ENCODE measurements at regions not wholly inside any gene's neighbourhood (a gene's known extent, or its start where the extent isn't known, plus 50 kb on each side); places are given as distances from the start of the nearest gene placed in this dataset.

GRCh38 chr10:14468023-14468441 is 137.3 kb upstream of the FRMD4A start:
- Mint-ChIP-seq H3K27ac (no peak overlapping the region), H3K9me3 (no peaks in the 10 kb centered on the region), H3K27me3 (ENCODE audit: low read depth) (peaks cover 6% of the 10 kb centered on the region), H3K36me3 (ENCODE audit: low read depth) (no peaks in the 10 kb centered on the region), H3K4me1 (ENCODE audit: low read depth) (no peaks in the 10 kb centered on the region), H3K4me3 (no peak overlapping the region)
- CTCF ChIA-PET: no interaction called here
- DNase-seq: no peak
- intact Hi-C loops (cut with micrococcal nuclease): no loop called here

GRCh38 chr10:14466257-14466656 is 135.5 kb upstream of the FRMD4A start:
- Mint-ChIP-seq H3K27me3 (ENCODE audit: low read depth) (no peaks in the 10 kb centered on the region), H3K4me1 (ENCODE audit: low read depth) (no peaks in the 10 kb centered on the region), H3K4me3 (no peak overlapping the region), H3K27ac (no peak overlapping the region), H3K9me3 (no peaks in the 10 kb centered on the region), H3K36me3 (ENCODE audit: low read depth) (no peaks in the 10 kb centered on the region)
- no peak for DNase-seq
- CTCF ChIA-PET: no interaction called here
- intact Hi-C loops (cut with micrococcal nuclease): no loop called here

DNA sequence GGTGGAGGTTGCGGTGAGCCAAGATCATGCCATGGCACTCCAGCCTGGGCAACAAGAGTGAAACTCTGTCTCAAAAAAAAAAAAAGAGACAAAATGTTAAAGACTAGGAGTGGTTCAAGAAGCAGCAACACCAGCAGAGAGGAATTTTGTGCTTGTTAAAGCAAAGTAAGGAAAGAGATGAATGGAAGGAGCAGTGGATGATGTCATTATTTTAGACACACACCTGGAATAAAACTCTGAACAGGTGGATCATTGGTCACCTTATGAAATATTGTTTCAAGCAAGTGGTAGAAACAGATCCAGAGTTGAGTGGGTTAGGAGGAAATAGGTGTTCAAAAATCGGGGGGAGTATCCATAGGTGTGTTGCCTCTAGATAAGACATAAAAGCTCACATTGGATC is 129.7 kb upstream of the FRMD4A start:
- Mint-ChIP-seq H3K27ac (no peak overlapping the region), H3K36me3 (ENCODE audit: low read depth) (no peaks in the 10 kb centered on the region), H3K4me1 (ENCODE audit: low read depth) (no peaks in the 10 kb centered on the region), H3K27me3 (ENCODE audit: low read depth) (no peaks in the 10 kb centered on the region), H3K9me3 (peaks cover 8% of the 10 kb centered on the region), H3K4me3 (no peak overlapping the region)
- CTCF ChIA-PET: no interaction called here
- DNase-seq: no peak
- intact Hi-C loops (cut with micrococcal nuclease): no loop called here

- no peaks in the 10 kb centered on the region for H3K36me3 Mint-ChIP-seq (ENCODE audit: low read depth)
- H3K27ac Mint-ChIP-seq: no peak overlapping the region
- no peak for DNase-seq
- H3K4me1 Mint-ChIP-seq (ENCODE audit: low read depth): no peaks in the 10 kb centered on the region
- H3K27me3 Mint-ChIP-seq (ENCODE audit: low read depth): no peaks in the 10 kb centered on the region
- H3K4me3 Mint-ChIP-seq: no peak overlapping the region
- intact Hi-C loops (cut with micrococcal nuclease): no loop called here
- H3K9me3 Mint-ChIP-seq: peaks cover 8% of the 10 kb centered on the region
- CTCF ChIA-PET: no interaction called here
These were observed 128.9 kb upstream of the FRMD4A start for GRCh38 chr10:14459665-14460064.

DNA sequence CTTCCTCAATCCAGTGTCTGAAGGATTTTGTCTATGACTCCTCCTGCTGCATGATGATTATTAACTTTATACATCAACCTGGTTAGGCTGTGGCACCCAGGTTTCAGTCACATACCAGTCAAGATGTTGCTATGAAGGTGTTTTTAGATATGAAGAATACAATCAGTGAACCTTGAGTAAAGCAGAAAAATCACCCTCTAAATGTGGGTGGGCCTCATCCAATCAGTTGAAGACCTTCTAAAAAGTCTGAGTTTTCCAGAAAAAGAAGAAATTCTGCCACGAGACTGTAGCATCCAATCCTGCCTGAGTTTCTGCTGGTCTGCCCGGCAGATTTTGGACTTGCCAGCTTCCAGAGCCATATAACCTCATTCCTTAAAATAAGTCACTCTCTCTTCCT is 126.1 kb upstream of the FRMD4A start:
- CTCF ChIA-PET: interaction anchor here (0.6 kb wide), 1 partner anchor 650 kb away, joined by 3 read pairs; no protein-coding TSS in a partner anchor
- Mint-ChIP-seq H3K27ac (no peak overlapping the region), H3K36me3 (ENCODE audit: low read depth) (no peaks in the 10 kb centered on the region), H3K27me3 (ENCODE audit: low read depth) (no peaks in the 10 kb centered on the region), H3K4me1 (ENCODE audit: low read depth) (no peaks in the 10 kb centered on the region), H3K4me3 (no peak overlapping the region), H3K9me3 (peaks cover 8% of the 10 kb centered on the region)
- intact Hi-C loops (cut with micrococcal nuclease): no loop called here
- DNase-seq: no peak

DNA sequence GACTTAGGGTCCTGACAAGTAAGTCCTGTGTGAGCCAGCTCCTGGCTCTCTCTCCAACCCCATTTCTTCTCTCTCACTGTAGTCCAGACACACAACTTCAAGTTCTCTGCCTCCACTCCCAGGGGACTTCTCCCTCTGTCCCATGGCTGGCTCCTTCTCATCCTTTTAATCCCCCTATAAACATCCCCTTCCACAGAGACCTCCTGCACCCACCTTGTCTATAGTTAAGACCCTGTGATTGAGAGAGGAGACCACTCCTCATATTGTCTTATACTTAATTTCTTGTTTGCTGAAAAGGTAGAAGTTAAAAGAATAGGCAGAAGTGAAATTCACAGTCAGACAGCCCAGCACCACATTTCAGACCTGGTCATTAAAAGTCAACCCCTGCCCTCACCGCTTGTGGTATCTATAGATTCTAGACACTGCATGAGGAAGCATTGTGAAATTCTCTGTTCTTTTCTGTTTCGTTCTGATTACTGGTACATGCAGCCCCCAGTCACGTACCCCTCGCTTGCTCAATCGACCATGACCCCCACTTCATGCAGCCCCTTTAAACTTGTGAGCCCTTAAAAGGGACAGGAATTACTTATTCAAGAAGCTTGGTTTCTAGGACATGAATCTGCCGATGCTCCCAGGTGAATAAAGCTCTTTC is 125.6 kb upstream of the FRMD4A start:
- CTCF ChIA-PET: no interaction called here
- H3K4me1 Mint-ChIP-seq (ENCODE audit: low read depth): no peaks in the 10 kb centered on the region
- peaks cover 8% of the 10 kb centered on the region for H3K9me3 Mint-ChIP-seq
- no peaks in the 10 kb centered on the region for H3K27me3 Mint-ChIP-seq (ENCODE audit: low read depth)
- DNase-seq: no peak
- no peak overlapping the region for H3K27ac Mint-ChIP-seq
- no peaks in the 10 kb centered on the region for H3K36me3 Mint-ChIP-seq (ENCODE audit: low read depth)
- intact Hi-C loops (cut with micrococcal nuclease): no loop called here
- no peak overlapping the region for H3K4me3 Mint-ChIP-seq

DNA sequence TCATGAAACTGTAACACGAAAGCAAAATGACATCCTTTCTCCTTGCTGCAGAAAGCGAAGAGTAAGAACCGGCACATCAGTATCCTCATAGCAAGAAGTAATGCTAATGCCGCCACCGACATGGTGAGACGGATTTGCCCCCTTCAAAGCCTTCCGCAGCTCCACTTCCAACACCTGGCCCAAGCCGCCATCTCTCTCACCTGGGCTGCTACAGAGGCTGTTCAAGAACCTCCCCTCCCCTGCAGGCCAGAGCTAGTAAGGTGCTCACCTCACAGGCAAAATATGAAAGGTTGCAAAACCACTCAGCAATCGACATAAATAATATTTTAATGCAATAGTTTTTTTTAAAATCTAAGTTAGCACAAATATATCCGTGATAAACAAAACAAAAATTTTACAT is 123.9 kb upstream of the FRMD4A start:
- no peaks in the 10 kb centered on the region for H3K36me3 Mint-ChIP-seq (ENCODE audit: low read depth)
- intact Hi-C loops (cut with micrococcal nuclease): no loop called here
- CTCF ChIA-PET: no interaction called here

GRCh38 chr10:14454206-14454605 is 123.5 kb upstream of the FRMD4A start:
- CTCF ChIA-PET: no interaction called here
- no peaks in the 10 kb centered on the region for H3K27me3 Mint-ChIP-seq (ENCODE audit: low read depth)
- H3K4me3 Mint-ChIP-seq: no peak overlapping the region
- DNase-seq: no peak
- H3K36me3 Mint-ChIP-seq (ENCODE audit: low read depth): no peaks in the 10 kb centered on the region
- H3K9me3 Mint-ChIP-seq: peaks cover 8% of the 10 kb centered on the region
- no peak overlapping the region for H3K27ac Mint-ChIP-seq
- no peaks in the 10 kb centered on the region for H3K4me1 Mint-ChIP-seq (ENCODE audit: low read depth)
- intact Hi-C loops (cut with micrococcal nuclease): no loop called here

More for the DNA sequence above, 123.9 kb upstream of the FRMD4A start:
- no peak overlapping the region for H3K27ac Mint-ChIP-seq
- H3K4me3 Mint-ChIP-seq: no peak overlapping the region
- no peak for DNase-seq
- H3K9me3 Mint-ChIP-seq: peaks cover 8% of the 10 kb centered on the region
- no peaks in the 10 kb centered on the region for H3K27me3 Mint-ChIP-seq (ENCODE audit: low read depth)
- no peaks in the 10 kb centered on the region for H3K4me1 Mint-ChIP-seq (ENCODE audit: low read depth)

DNA sequence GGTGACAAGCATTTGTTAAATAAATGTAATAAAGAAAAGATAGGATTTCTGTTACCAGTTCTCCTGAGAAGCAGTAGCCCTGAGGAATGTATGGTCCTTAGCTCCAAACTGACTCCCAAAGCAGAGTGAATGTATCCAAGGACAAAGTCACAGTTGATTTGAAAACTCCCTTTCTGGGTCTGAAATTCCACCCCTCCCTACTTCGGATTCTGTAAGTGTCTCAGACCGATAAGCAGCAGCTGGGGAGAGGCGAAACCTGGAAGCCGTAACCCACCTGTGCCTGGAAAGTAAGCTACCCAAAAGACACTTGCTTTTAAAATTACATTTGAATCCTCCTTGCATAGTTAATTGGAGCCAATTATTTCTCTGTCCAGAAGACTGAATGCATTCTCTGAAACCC is 122.9 kb upstream of the FRMD4A start:
- Mint-ChIP-seq H3K9me3 (peaks cover 8% of the 10 kb centered on the region), H3K27me3 (ENCODE audit: low read depth) (no peaks in the 10 kb centered on the region), H3K4me1 (ENCODE audit: low read depth) (no peaks in the 10 kb centered on the region), H3K4me3 (no peak overlapping the region), H3K27ac (no peak overlapping the region), H3K36me3 (ENCODE audit: low read depth) (no peaks in the 10 kb centered on the region)
- no peak for DNase-seq
- intact Hi-C loops (cut with micrococcal nuclease): no loop called here
- CTCF ChIA-PET: no interaction called here

- H3K27ac Mint-ChIP-seq: no peak overlapping the region
- no peaks in the 10 kb centered on the region for H3K27me3 Mint-ChIP-seq (ENCODE audit: low read depth)
- H3K9me3 Mint-ChIP-seq: no peaks in the 10 kb centered on the region
- no peaks in the 10 kb centered on the region for H3K36me3 Mint-ChIP-seq (ENCODE audit: low read depth)
- no peaks in the 10 kb centered on the region for H3K4me1 Mint-ChIP-seq (ENCODE audit: low read depth)
- intact Hi-C loops (cut with micrococcal nuclease): no loop called here
- DNase-seq: no peak
- CTCF ChIA-PET: interaction anchor here (0.6 to 0.7 kb wide), 2 partner anchors 18 to 108 kb away, joined by 3 read pairs; no protein-coding TSS in a partner anchor
- no peak overlapping the region for H3K4me3 Mint-ChIP-seq
These were observed 120.6 kb upstream of the FRMD4A start for GRCh38 chr10:14451341-14451740.

DNA sequence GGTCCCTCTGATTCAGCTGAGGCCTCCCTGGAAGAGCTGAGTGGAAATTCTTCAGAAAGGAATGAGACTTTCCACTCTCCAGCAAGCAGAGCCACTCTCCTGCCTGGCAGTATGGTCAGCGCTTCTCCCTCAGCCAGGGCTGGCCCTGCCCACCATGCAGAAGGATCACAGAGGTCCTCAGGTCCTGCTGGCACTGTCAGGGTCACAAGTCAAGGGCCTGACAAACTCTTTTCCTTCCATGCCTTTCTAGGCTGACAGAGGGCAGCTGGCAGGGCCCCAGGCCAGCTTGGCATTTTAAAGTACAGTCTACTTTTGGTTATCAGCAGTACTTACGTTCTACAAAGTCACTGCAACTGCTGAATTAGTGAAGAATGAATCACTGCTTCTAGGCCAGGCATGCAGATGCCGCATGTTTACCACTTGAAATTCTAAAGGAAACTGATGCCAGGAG is 119.3 kb upstream of the FRMD4A start:
- H3K9me3 Mint-ChIP-seq: no peaks in the 10 kb centered on the region
- H3K27ac Mint-ChIP-seq: no peak overlapping the region
- no peak overlapping the region for H3K4me3 Mint-ChIP-seq
- CTCF ChIA-PET: no interaction called here
- no peaks in the 10 kb centered on the region for H3K36me3 Mint-ChIP-seq (ENCODE audit: low read depth)
- no peaks in the 10 kb centered on the region for H3K4me1 Mint-ChIP-seq (ENCODE audit: low read depth)
- peaks cover 2% of the 10 kb centered on the region for H3K27me3 Mint-ChIP-seq (ENCODE audit: low read depth)
- no peak for DNase-seq
- intact Hi-C loops (cut with micrococcal nuclease): no loop called here

- H3K27ac Mint-ChIP-seq: no peak overlapping the region
- H3K9me3 Mint-ChIP-seq: no peaks in the 10 kb centered on the region
- no peaks in the 10 kb centered on the region for H3K4me1 Mint-ChIP-seq (ENCODE audit: low read depth)
- peaks cover 2% of the 10 kb centered on the region for H3K27me3 Mint-ChIP-seq (ENCODE audit: low read depth)
- intact Hi-C loops (cut with micrococcal nuclease): no loop called here
- no peak overlapping the region for H3K4me3 Mint-ChIP-seq
- CTCF ChIA-PET: no interaction called here
- no peaks in the 10 kb centered on the region for H3K36me3 Mint-ChIP-seq (ENCODE audit: low read depth)
- DNase-seq: no peak
These were observed 118.6 kb upstream of the FRMD4A start for GRCh38 chr10:14449293-14449815.

- no peaks in the 10 kb centered on the region for H3K9me3 Mint-ChIP-seq
- no peaks in the 10 kb centered on the region for H3K36me3 Mint-ChIP-seq (ENCODE audit: low read depth)
- no peak for DNase-seq
- intact Hi-C loops (cut with micrococcal nuclease): no loop called here
- H3K27me3 Mint-ChIP-seq (ENCODE audit: low read depth): peaks cover 2% of the 10 kb centered on the region
- no peak overlapping the region for H3K4me3 Mint-ChIP-seq
- CTCF ChIA-PET: no interaction called here
- H3K4me1 Mint-ChIP-seq (ENCODE audit: low read depth): no peaks in the 10 kb centered on the region
- H3K27ac Mint-ChIP-seq: no peak overlapping the region
These were observed 117.7 kb upstream of the FRMD4A start for GRCh38 chr10:14448197-14448990.
